Stimulated activated CD8-positive, alpha-beta memory T cell treated with anti-CD3 and anti-CD28 coated beads, Interleukin-2, amount 100 ng/mL, for 48 hours (primary cell): ENCODE measurements at regions not wholly inside any gene's neighbourhood (a gene's known extent, or its start where the extent isn't known, plus 50 kb on each side); places are given as distances from the start of the nearest gene placed in this dataset.
"Not testable (repeated sequence)": the region's sequence is repeated elsewhere in the genome, so short reads cannot be mapped to it uniquely, and the experiment has no call there.

ENCODE experiments used
- DNase-seq, 2 donors: peaks; one replicate each; pipeline ENCODE4 v3.0.0-alpha.2; 2020; ENCODE audit warnings: low read depth in 2 of 2

DNA sequence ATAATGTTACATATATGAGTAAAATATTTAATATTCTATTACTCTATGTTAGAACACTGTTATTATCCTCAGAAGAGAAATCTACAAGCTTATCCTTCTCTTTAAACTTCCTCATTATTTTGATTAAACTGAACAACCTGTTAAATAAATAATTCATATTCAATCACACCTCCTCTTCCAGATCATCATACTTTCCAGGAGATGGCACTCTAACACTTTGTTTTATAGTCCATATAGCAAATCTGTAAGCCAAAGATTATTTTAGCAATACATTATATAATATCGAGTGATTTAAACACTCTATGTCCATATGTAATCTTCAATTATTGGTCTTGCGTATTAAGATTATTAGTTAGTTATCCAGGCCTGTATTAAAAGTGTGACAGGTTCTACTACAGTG is 694.1 kb downstream of the ANKRD7 start:
- no peak for DNase-seq

DNA sequence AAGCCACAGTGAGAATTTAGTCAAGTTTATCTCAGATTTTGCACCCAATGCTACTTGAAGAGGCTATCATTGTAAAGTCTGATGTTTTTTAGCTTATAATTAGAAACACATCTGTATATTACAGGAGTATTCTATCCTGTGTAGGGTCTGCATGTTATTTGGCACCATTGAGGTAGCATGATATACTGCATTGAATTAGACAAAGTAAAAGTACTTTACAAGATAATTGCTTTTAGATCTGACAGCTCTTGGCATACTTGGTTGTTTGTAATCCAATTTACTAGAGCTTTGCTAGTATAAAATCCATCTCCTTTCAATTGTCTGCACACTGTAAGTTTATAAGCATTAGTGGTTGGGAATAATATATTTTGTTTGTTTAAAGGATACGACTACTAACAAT is 714.3 kb downstream of the ANKRD7 start:
- no peak for DNase-seq

DNA sequence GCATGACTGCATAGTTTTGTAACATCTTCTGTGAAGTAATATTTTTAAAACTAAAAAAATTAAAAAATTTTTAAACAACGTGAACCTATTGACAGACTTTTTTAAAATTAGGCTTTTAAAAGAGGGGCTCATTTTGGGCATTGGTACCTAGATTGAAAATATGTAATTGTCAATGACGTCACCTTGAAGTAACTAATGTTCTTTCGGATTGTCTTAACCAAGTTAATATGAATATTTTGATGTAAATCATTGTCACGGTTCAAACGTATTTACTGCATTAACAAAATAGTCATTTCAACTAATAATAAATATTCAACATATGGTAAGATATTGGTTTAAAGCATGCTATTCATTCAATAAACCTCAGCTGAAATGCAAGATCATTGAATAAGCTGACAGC is 719.8 kb downstream of the ANKRD7 start:
- no peak for DNase-seq

DNA sequence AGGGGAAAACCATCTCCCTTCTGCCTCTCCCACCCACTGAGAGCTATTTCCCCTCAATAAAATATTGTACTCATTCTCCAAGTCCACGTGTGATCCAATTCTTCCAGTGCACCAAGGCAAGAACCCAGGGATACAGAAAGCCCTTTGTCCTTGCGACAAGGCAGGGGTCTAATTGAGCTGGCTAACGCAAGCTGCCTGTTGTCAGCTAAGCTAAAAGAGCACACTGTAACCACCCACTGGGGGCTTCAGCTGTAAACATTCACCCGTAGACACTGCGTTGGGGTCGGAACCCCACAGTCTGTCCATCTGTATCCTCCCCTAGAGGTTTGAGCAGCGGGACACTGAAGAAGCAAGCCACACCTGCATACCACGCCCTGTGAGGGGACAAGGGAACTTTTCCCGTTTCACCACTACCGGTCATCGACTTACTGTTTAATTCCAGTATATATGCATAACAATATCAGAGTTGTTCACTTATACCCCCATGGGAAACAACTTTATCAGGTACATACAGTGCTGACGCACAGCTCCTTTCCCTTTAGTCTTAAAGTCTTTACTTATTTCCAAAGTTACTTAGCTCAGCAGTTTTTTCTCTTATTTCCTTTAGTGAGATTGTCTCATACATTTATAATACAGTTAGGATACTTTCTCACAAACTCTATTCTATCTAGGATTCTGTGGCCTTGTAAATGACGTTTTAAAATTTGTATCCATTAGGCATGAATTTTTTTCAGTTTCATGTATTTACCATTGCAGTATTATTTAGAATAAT is 721.6 kb downstream of the ANKRD7 start:
- DNase-seq, result no peak

DNA sequence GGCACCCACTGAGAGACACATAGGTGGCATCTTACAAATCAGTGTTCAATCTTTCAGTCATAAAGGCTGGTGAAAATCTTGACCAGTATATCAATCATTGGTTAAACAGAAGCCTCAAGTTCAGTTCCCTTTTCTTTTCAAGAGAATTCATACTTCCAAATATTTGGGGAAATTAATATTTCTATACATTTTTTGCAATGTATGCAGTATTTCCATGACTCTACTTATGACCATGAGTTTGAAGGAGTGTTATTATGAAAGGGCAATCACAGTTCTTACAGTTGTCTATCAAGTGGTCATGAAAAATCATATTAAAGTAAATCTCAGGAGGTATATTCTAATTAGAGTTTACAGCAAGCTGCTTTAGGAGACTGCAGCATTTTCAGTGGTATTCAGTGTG is 724.0 kb downstream of the ANKRD7 start:
- DNase-seq, result no peak

DNA sequence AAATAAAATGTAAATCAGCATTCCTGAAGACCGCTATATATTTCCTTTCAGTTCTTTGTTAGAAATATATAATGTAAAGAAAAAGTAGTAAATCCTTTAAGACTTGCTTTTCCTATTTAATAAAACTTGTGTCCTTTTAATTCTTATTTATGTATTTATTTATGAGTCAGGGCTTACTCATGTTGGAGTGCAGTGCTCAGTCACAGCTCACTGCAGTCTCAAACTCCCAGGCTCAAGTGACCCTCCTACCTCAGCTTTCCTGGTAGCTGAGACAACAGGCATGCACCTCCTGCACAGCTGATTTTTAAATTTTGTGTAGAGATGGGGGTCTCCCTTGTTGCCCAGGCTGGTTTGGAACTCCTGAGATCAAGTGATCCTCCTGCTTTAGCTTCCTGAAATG is 724.5 kb downstream of the ANKRD7 start:
- no peak for DNase-seq

DNA sequence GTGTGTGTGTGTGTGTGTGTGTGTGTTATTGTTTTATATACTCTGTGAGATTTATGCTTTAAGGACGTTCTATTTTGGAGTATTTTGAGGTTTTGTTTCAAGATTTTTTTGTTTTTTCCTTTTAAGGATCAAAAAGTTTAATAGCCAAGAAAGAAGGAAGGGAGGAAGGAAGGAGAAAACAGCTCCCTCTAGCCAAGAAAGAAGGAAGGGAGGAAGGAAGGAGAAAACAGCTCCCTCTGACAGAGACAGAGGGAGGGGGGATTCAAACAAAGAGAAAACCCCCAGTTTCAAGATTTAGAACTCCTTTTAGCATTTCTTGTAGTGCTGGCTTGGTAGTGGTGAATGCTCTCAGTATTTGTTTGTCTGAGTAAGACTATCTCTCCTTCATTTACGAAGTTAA is 731.8 kb downstream of the ANKRD7 start:
- DNase-seq, result not testable (repeated sequence)

DNA sequence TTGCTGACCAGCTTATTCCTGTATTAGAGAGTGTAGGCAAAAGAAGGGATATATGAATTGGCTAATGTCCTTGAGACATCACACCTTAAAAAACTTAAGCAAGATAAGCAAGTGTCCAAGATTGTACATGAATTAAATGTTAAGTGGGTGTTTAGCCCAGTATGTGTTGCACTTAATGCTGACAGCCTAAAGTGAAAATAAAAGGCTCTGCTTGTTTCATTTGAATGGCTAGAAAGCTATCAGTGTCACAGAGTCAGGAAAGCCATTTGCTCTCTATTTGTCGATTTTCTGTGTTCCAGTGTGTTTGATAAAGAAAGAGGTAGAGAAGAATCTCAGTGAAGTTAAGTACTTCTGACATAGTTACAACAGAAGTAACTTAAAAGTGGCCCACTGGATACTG is 744.9 kb downstream of the ANKRD7 start:
- DNase-seq, result no peak

DNA sequence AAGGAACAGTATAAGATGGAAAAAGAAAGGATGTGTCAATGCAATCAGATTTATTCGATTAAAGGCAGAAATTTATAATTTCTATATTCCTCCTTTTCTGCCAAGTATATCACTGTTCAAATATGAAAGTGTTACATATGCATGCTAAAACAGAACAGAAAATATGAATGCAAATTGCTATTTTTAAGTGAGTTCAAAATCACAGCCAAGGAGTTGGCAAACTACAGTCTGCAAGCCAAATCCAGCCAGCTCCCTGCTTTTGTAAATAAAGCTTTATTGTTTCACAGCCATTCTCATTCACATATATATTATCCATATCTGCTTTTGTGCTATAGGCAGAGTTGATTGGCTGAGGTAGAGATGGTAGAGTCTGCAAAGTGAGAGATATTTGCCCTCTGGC is 747.2 kb downstream of the ANKRD7 start:
- no peak for DNase-seq

DNA sequence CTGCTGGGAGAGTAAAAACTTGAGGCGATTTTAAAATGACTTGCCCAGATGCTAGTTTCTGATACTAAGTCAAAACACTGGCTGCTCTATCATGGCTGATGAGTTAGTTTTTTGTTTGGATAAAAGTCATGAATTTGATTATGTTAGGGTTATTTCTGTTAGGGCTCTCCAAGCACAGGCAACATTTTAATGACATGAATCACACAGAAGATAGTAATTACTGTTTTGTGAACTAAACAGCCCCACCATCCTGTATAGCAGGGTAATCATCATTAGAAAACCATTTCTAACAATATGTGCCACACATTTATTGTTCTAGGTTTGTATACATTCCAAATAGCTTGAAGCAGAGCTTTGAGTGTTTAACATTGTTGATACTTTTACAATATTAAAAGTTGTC is 750.3 kb downstream of the ANKRD7 start:
- DNase-seq, result no peak

DNA sequence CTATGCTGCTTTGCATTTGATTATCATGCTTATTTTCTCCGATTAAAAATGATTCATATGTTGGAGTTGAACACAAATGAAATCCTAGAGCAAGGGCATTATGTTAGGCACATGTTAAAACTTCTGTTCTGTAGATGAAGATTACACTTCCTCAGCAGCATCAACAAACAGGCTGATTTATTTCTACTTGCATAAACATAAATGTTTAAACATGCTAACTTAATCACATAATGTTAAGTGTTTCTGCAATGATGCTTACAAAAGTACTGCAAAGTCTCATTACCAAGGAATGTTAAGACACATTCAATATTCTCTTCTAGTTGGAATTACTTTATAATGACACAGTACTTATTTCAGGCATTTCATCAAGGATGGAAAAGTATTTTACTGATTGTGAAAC is 770.8 kb downstream of the ANKRD7 start:
- DNase-seq, result no peak

DNA sequence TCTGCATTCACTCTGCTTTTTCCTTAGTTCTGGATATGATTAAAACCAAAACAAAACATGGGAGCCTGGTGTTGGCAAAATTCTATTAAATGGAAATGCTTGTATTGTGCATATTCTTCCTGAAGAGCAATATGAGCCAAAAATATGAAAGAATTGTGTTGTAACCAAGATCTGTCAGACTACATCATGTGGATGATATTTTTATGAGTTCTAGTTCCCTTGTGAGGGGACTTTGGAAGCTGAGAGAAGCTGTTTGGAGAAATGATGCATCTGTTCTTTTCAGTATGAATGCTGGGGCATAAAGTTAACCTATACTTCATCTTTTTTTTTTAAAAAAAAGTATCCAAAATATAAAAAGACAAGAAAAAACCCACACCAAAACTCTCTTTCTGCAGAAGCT is 782.7 kb downstream of the ANKRD7 start:
- DNase-seq, result no peak

DNA sequence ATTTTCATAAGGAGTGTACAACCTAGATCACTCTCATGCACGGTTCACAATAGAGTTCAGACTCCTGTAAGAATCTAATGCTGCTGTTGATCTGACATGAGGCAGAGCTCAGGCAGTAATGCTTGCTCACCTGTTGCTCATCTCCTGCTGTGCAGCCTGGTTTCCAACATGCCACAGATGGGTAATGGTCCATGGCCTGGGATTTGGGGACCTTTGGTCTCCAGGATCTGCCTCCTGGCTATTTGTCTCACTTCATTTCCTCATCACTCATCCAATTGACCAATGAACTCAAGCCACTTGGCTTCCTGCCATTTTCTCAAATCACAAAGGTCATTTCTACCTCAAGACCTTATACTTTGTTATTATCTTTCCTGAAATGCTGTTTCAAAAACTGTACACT is 786.1 kb downstream of the ANKRD7 start:
- no peak for DNase-seq

DNA sequence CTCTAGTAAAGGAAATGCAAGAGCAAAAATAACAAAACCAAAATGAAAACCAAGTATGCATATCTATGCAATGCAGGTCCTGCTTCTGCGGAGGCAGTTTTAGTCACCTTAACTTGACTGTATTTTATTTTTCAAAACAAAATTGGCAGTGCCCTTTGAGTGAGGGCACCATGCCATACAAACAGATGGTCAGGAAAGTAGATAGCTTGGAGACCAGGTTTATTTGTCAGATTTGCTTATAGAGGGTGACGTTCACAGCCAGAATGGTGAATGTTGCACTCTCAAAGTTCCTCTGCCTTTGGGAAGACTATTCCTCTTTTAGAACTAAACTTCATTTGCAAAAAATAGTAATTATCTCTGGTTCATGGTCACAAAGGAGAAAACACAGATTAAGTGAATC is 801.9 kb downstream of the ANKRD7 start:
- no peak for DNase-seq

DNA sequence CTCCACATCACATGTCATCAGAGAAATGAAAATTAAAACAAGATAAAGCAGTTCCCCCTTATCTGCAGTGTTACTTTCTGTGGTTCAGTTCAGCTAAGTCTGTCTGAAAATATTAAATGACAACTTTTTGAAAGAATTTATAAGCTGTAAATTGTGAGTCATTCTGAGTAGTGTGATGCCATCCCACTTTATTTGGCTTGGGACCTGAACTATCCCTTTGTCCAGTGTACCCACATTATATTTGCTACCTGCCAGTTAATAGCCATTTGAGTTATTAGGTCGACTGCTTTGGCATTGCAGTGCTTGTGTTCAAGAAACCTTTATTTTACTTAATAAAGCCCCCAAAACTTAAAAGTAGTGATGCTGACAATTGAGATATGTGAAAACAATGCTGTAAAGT is 804.2 kb downstream of the ANKRD7 start:
- DNase-seq, result no peak

DNA sequence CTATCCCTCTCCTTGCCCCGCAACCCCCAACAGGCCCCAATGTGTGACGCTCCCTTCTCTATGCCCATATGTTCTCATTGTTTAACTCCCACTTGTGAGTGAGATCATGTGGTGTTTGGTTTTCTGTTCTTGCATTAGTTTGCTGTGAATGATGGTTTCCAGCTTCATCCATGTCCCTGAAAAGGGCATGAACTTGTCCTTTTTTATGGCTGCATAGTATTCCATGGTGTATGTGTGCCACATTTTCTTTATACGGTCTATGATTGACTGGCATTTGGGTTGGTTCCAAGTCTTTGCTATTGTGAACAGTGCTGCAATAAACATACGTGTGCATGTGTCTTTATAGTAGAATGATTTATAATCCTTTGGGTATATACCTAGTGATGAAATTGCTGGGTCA is 807.6 kb downstream of the ANKRD7 start:
- not testable (repeated sequence) for DNase-seq

DNA sequence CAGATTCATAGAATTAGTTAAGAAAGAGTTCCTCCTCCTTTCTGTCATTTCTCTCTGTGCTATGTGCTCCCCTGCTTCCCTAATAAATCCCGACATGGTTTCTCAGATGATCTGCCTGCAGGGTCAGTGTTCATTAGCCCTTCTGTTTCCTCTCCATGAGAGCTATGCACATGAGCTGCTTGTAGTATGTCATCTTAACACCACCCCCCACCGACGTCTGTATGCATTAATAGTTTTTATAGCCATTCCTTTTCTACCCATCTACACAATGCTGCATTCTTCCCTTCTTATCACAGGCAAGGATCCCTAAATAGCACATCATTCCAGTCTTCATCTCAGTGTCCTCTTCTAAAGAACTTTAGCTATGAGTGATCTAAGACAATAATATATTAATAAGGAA is 809.1 kb downstream of the ANKRD7 start:
- DNase-seq, result no peak

DNA sequence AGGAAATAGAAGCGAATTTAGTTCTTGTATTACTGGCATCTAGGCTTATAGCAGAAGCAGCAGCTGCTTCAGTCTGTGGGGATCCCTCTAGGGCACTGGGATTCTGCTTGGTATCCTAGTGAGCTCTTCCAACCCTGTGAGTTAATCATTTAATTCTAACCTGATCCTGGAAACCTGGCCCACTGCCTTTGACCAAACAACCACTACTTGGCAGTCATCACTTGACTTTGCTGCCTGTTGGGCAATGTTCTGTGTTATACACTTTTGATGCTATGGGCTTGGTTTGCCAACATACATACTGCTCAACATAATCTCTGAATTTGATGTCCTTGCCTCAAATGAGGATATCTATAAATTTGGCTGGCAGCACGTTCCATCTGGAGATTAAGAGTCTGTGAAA is 813.4 kb downstream of the ANKRD7 start:
- DNase-seq, result no peak

DNA sequence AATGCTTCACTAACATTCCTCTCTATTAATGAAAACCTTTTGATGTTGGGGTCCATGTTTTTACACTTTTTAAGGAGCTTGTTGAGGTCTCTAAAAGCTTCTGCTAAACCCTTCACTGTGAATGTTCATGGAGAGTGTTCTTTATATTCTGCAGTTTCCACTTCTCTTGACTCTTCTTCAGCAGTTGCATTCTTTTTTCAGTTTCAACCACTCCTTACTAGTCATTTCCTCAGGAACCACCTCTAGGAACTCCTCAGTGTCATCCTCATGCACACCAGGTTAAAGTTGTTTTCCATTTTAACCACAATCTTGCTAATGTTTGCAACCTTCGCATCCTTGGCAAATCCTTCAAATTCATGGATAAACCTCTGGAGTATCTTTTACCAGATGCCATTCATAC is 821.6 kb downstream of the ANKRD7 start:
- no peak for DNase-seq

DNA sequence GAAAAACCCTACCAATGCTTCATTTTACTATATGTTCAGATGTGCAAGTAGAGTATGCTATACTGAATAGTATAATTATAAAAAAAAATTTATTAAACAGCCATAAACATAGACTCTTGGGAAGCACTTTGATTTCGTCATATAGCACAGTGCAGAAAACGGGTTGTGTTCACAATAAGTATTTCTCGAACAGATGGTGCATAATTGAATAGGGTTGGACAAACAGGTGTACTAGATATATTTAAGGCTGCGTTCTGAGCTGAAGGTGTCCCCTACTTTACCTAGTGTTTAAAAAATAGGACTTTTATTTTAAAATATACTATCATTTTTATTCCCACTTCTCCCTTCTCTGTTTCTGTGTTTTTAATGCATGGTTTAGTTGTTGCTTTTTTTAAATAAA is 841.5 kb downstream of the ANKRD7 start:
- no peak for DNase-seq

DNA sequence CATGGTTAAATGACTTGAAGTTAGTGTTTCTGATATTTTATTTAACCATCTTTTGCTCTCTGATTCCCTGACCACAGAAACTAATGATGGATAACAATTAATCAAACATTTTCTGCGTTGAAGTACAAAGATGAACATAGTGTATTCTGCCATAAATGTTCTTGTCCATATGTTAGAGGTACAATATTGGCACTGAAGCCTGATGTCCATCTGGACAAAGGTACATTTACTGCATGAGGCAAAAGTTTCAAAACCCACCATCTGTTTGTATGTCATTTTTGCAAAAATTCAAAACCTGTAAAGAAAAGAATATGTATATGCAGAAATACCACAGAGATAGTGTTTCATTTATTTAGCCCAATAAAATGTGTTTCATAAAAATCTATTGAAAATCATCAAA is 861.5 kb downstream of the ANKRD7 start:
- DNase-seq, result no peak

DNA sequence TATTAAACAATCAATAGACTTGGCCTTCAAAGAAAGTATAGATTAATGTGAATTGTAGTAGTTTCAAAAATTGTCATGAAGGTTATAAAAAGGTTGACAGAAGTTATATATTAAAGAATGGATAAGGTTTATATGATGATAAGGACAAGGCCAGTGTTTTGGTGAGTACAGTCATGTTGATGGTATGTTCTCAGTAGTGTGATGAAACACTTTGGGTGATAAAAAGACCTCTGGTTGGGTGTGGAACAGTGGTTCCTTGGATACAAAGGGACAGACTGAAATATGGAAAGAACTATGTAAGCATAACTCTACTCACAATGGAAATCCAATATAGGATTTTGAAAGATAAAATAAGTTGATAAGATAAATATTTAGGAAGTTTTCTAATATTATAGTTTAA is 866.3 kb downstream of the ANKRD7 start:
- DNase-seq, result no peak

DNA sequence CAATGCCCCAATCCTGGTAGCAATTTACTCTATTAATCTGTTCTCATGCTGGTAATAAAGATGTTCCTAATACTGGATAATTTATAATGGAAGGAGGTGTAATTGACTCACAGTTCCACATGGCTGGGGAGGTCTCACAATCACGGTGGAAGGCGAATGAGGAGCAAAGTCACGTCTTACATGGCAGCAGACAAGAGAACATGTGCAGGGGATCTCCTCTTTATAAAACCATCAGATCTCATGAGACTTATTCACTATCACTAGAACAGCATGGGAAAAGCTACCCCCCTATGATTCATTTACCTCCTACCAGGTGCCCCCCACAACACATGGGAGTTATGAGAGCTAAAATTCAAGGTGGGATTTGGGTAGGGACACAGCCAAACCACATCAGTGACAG is 872.2 kb downstream of the ANKRD7 start:
- DNase-seq, result no peak

DNA sequence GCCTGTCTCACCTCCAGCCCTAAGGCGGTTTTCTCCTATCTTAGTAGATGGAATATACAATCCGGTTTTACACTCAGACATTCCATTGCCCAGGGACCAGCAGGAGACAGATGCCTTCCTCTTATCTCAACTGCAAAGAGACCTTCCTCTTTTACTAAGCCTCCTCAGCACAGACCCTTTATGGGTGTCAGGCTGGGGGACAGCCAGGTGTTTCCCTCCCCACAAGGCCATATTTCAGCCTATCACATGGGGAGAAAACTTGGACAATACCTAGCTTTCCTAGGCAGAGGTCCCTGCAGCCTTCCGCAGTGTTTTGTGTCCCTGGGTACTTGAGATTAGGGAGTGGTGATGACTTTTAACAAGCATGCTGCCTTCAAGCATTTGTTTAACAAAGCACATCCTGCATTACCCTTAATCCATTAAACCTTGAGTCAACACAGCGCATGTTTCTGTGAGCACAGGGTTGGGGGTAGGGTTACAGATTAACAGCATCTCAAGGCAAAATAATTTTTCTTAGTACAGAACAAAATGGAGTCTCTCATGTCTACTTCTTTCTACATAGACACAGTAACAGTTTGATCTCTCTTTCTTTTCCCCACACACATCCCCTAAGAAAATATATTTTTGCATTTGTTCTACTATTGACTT is 876.2 kb downstream of the ANKRD7 start:
- not testable (repeated sequence) for DNase-seq
